GM12872 (cell line): ENCODE measurements at regions not wholly inside any gene's neighbourhood (a gene's known extent, or its start where the extent isn't known, plus 50 kb on each side); places are given as distances from the start of the nearest gene placed in this dataset.

Experiments used
- TF ChIP-seq, protein P1 (sequence below): IDR thresholded peaks from 3 replicates; pipeline ENCODE4 v1.5.1; 2011; ENCODE audit warnings: low read depth, mild to moderate bottlenecking, low read length, moderate library complexity; ENCODE audit not compliant: insufficient read depth

DNA sequence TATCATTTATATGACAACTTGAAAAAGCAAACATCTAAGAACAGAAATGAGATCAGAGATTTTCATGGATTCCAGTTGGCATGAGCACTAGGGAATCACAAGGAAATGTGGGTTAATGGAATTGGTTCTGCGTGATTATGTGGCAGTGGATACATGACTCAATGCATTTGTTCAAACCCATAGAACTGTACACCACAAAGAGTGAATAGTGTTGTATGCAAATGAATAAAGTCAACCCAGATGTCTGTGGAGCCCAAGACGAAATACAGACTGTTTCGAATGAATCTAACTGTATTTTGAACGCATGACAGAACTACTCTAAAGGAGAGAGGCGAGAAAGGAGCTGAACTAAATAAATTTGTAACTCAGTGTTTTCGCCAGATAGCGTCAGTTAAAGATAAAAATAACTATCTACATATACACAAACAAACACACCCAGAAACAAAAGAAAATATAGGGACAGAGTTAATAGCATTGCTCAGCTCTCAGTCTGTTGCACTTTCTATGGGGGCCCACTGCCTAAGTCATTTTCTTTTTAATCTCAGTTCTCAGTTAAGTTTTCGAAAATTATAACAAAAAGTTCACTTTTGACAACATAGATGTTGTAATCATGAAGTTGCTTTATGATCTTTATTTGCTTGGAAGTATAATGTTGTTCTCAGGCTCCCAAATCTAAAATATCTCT is 636.7 kb upstream of the SEMA3D start:
- TF ChIP-seq, protein P1, sequence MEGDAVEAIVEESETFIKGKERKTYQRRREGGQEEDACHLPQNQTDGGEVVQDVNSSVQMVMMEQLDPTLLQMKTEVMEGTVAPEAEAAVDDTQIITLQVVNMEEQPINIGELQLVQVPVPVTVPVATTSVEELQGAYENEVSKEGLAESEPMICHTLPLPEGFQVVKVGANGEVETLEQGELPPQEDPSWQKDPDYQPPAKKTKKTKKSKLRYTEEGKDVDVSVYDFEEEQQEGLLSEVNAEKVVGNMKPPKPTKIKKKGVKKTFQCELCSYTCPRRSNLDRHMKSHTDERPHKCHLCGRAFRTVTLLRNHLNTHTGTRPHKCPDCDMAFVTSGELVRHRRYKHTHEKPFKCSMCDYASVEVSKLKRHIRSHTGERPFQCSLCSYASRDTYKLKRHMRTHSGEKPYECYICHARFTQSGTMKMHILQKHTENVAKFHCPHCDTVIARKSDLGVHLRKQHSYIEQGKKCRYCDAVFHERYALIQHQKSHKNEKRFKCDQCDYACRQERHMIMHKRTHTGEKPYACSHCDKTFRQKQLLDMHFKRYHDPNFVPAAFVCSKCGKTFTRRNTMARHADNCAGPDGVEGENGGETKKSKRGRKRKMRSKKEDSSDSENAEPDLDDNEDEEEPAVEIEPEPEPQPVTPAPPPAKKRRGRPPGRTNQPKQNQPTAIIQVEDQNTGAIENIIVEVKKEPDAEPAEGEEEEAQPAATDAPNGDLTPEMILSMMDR = no peak

DNA sequence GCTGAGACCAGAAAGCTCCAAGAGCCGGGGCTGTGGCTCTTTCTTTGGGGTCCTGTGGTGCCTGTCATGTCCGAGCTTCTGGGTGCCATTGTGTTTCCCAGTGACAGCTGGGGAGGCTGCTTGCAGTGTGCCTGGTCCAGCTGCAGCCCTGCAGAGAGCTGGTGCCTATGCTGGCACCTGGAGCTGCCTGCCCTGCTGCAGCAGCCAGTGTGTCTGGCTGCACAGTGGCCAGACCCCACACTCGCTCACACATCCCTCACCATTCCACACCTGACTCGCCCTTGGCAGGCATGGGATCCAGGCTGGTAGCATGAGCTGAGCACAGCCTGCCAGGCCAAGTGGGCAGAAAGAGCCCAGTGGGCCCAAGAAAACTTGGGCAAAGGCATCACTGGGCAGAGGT is 635.1 kb upstream of the SEMA3D start:
- TF ChIP-seq, protein P1 = no peak

DNA sequence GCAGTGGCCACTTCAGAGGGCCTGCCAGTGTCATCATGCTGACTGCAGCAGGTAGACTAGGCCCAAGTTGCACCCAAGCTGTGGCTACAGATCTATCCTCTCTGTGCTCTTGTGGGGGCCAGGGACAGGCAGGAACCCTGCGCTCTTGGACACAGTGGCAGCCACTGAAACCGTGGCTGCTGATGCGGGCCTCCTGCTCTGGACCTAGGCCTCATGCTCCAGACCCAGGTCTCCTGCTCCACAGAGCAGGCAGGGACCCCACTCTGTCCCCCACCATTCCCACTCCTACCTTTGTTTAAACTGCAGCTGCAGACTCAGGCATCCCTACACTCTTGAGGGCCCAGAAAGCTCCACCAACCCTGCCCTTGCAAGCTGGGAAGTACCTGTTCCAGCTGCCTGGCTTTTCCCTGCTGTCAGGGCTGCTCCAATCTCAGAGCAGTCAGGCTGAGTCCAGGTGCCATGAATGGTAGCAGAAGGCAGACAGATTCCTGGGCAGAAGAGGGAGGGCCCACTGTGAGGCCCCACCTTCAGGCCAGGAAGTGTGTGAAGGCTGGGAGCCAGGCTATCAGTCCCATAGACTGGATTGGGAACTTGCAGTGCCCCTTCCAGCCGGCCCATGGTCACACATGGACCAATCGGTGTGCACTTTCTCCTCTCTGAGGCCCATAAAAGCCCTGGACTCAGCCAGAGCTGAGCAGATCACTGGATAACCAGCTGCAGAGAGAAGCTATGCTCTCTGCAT is 634.0 kb upstream of the SEMA3D start:
- TF ChIP-seq, protein P1 = no peak

DNA sequence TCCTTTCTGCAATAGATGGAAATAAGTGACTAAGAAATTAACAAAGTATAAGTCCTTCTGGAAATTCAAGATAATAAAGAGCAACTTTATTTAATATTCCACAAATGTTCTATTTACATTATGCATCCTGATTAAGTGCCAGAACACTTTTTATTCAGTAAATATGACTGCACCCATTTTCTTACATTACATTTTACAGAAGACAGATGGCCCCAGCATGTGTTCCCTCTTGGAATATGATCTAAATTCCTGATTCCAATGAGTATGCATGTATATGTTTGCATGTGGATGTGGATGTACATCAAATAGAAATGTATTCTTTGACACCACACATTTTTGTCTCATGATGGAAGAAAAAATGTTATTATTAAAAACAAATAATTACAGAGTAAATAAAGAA is 628.7 kb upstream of the SEMA3D start:
- TF ChIP-seq, protein P1 = no peak

DNA sequence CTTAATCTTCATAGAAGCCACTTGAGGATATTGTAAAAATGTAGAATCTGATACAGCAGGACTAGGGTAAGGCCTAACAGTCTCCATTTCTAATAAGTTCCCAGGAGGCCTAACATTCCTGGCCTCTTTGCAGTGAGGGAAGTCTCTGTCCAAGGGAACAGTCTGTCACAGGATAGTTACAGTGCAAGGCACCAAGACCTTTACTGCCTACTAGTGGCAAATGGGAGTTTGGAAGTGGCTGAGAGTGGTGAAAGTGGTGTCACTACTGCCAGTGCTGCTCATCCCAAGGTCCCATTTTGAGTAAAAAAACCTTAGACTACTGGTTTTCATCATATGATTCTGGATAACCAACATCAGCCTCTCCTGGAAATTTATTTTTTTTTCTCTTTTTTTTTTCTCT is 619.5 kb upstream of the SEMA3D start:
- TF ChIP-seq, protein P1 = peak; percentile 35; the same call in 1 of the 3 replicates

DNA sequence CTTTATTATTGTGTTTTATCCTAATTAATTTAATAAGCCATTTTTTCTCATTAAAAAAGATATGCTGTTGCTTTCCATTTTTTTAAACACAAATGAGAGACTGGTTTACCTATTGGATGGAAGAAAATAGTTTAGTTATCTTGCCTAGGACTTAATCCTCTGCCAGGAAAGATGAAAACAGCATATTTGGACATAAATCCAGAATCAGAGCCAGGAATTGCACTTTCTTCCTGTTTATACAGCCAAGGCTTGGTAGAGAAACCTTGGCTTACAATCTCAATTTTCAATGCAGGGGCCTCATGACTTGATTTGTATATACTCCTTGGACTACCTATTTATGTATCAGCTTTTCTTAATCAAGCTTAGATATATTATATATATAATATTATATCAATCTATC is 618.8 kb upstream of the SEMA3D start:
- TF ChIP-seq, protein P1 = no peak

DNA sequence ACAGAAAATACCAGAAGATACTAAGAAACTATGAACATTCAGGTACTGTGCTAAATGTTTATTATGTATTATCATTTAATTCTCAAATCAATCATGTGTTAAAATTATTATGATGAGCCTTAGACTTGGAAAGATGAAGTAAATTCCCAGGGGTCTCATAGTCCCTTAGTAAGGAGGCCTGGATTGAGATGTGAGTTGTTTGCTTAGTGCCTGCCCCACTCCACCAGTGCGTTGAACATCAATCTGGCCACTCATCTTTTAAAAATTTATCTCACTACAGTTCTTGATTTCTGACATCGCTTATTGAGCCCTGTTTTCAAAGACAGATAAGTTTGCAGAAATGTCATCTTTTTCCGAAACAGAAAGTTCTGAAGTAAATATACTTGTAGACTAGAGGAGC is 618.4 kb upstream of the SEMA3D start:
- TF ChIP-seq, protein P1 = no peak
